NT2/D1 (cell line): ENCODE measurements at regions not wholly inside any gene's neighbourhood (a gene's known extent, or its start where the extent isn't known, plus 50 kb on each side); places are given as distances from the start of the nearest gene placed in this dataset.

Experiments
- YY1 ChIP-seq: IDR thresholded peaks from 2 replicates; pipeline ENCODE4 v1.6.1; 2011; ENCODE audit not compliant: insufficient read length, insufficient read depth
- ZNF274 ChIP-seq: IDR thresholded peaks from 2 replicates; pipeline ENCODE4 v1.6.1; 2011; ENCODE audit warnings: mild to moderate bottlenecking, low read depth, low read length

DNA sequence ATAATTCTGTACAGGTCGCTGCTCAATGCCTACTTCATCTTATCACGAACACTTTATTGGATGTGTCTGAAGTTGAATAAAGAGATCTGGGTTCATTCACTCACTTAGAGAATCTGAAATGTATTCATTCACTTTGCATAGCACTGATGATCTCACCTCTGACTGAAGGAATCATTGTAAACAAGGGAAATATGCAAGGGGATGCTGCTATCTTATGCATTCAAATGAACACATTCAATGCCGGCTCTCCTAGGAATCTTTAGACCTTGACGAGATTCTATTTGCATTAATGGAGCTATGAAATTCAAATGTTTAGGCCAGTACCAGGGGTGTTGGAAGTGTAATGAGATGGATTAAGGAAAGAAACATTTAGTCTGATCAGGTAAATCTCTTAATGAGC is 200.6 kb upstream of the COBL start:
- TF ChIP-seq YY1 (no peak), ZNF274 (no peak)
